ENCODE measurements at regions not wholly inside any gene's neighbourhood (a gene's known extent, or its start where the extent isn't known, plus 50 kb on each side); places are given as distances from the start of the nearest gene placed in this dataset.

DNA sequence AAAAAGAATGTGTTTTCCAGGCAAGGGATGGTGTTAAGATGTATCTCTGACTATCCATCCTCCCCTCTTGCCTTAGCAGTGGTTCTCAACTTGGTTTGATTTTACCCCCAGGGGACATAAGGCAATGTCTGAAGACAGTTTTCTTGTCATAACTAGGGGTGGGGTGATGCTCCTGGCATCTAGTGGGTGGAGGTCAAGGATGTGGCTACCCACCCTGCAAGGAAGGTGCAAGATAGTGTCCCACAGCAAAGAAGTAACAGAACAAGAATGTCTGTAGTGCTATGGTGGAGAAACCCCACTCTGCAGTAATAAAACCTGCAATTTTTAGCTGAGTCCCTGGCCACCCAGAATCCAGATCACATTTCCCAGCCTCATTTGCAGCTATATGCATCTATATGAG, 81.2 kb upstream of the TBL1X start:
- Histone ChIP-seq H3K27me3 (peaks cover 0 to 54% (median 0%) of the 10 kb centered on the region in 7 donors), H3K4me1 (peaks cover 0 to 15% (median 0%) of the 10 kb centered on the region in 9 donors), H3K4me3 (no peak overlapping the region), H3K27ac (no peak overlapping the region), H3K9me3 (peaks cover 0 to 7% (median 0%) of the 10 kb centered on the region in 11 donors), H3K36me3 (no peaks in the 10 kb centered on the region)
- DNase-seq (no peak), ATAC-seq (no peak)
- TF ChIP-seq, protein P1, sequence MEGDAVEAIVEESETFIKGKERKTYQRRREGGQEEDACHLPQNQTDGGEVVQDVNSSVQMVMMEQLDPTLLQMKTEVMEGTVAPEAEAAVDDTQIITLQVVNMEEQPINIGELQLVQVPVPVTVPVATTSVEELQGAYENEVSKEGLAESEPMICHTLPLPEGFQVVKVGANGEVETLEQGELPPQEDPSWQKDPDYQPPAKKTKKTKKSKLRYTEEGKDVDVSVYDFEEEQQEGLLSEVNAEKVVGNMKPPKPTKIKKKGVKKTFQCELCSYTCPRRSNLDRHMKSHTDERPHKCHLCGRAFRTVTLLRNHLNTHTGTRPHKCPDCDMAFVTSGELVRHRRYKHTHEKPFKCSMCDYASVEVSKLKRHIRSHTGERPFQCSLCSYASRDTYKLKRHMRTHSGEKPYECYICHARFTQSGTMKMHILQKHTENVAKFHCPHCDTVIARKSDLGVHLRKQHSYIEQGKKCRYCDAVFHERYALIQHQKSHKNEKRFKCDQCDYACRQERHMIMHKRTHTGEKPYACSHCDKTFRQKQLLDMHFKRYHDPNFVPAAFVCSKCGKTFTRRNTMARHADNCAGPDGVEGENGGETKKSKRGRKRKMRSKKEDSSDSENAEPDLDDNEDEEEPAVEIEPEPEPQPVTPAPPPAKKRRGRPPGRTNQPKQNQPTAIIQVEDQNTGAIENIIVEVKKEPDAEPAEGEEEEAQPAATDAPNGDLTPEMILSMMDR (IDR thresholded peaks at IDR 0.05), result no peak
- intact Hi-C loops (cut with DNase I), result no loop called here

DNA sequence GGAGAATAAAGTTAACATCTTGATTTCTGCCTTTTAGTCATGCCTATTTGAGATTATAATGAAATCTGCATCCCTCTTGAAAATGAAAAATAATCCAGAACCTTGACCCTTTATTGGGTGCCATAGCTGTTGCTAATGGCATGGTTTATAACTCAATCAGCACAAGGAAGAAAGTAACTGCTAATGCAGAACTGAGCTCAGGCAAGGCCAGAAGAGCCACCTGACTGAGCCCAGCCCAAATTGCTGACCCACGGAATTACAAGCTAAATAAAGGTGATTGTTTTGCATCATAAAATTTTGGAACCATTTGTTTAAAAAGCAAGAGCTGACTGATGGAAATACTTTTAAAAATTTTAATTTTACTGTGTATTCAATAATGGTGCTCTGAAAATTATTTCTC, 76.4 kb upstream of the TBL1X start:
- intact Hi-C loops (cut with DNase I), result no loop called here
- Histone ChIP-seq H3K27ac (no peak overlapping the region), H3K9me3 (peaks cover 0 to 7% (median 0%) of the 10 kb centered on the region in 11 donors), H3K36me3 (no peaks in the 10 kb centered on the region), H3K4me1 (no peaks in the 10 kb centered on the region), H3K4me3 (no peak overlapping the region), H3K27me3 (peaks cover 0 to 42% (median 0%) of the 10 kb centered on the region in 7 donors)
- ATAC-seq, result no peak
- WGBS, 2 donors, result 85 to 88% methylated on average over 1 of the region's 1 CpG
- no peak for DNase-seq
- TF ChIP-seq, protein P1 (IDR thresholded peaks at IDR 0.05), result no peak

DNA sequence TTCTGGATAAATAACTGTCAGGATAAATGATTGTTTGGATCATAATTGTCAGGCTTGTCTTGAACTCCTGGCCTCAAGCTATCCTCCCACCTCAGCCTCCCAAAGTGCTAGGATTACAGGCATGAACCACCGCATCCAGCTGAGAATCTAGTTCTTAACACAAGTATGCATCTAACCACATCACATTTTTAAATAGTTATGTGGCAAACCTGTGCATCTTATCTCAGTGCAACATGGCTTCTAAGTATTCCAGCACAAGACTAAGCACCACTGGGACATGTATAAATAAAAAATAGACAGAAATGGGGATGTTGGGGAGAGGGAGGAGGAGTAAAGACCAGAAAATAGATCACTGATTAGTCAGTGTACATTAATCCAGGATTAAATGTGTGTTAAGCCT, 74.7 kb upstream of the TBL1X start:
- peaks cover 0 to 37% (median 0%) of the 10 kb centered on the region in 7 donors for H3K27me3 ChIP-seq
- intact Hi-C loops (cut with DNase I), result no loop called here
- ATAC-seq, result no peak

DNA sequence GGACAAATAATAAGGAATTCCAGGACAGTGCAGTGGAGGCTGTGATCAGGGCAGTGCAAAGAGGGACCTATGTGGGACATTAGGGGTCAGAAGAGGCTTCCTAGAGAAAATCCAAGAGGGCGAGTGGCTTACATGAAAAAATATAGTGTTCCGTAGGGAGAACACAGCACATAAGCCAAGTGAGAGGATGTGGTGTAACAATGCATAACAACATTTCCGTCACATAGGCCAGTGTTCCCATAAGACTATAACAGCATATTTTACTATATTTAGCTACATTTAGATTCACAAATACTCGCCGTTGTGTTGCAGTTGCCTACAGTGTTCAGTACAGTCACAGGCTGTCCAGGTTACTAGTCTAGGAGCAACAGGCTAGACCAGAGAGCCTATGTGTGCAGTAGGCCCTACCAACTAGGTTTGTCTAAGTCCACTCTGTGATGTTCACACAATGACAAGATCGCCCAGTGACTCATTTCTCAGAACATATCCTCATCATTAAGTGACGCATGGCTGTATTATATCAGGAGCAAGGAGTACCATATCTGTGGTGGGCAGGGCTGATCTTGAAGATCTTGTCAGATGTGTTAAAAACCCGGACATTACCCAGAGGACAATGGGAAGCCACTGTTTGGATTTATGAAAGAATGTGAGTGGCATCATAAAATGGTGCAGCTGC, 74.0 kb upstream of the TBL1X start:
- intact Hi-C loops (cut with DNase I), result no loop called here
- Histone ChIP-seq H3K4me3 (no peak overlapping the region), H3K27ac (no peak overlapping the region), H3K4me1 (no peaks in the 10 kb centered on the region), H3K36me3 (no peaks in the 10 kb centered on the region), H3K27me3 (peaks cover 0 to 37% (median 0%) of the 10 kb centered on the region in 7 donors), H3K9me3 (peaks cover 0 to 7% (median 0%) of the 10 kb centered on the region in 11 donors)
- DNase-seq, result no peak
- WGBS, 2 donors, result 77 to 84% methylated on average over 8 of the region's 8 CpGs
- no peak for ATAC-seq
- TF ChIP-seq, protein P1 (IDR thresholded peaks at IDR 0.05), result no peak

More for the DNA sequence above, 74.7 kb upstream of the TBL1X start:
- WGBS, 2 donors, result 97 to 100% methylated on average over 1 of the region's 1 CpG
- no peaks in the 10 kb centered on the region for H3K4me1 ChIP-seq
- TF ChIP-seq, protein P1 (IDR thresholded peaks at IDR 0.05), result no peak
- H3K9me3 ChIP-seq, result peaks cover 0 to 7% (median 0%) of the 10 kb centered on the region in 11 donors
- H3K36me3 ChIP-seq, result no peaks in the 10 kb centered on the region
- no peak for DNase-seq
- H3K27ac ChIP-seq, result no peak overlapping the region
- H3K4me3 ChIP-seq, result no peak overlapping the region

All from heart right ventricle (tissue), 16 donors.